ENCODE measurements at regions not wholly inside any gene's neighbourhood (a gene's known extent, or its start where the extent isn't known, plus 50 kb on each side); places are given as distances from the start of the nearest gene placed in this dataset.

DNA sequence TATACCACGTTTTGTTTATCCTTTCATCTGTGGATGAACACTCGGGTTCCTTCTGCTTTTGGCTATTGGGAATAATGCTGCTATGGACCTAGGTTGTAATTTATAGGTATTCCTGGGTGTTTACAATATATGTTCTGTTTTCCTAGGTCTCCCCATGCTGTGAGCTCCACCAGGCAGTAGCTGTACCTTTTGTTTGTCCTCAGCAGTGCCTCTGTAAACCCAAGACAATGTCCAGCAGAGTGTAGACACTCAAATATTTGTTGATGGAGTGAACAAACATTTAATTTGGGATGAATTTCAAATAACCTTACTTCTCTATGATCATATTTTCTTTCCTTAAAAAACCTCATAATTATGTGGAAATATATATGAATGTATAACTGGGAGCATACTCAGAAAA is 259.5 kb upstream of the BOD1L1 start:
- Histone ChIP-seq H3F3A (replicated peaks; ENCODE audit: low read depth) (no peaks in the 10 kb centered on the region), H3K27ac (ENCODE audit: low read depth) (no peak overlapping the region), H3K36me3 (ENCODE audit: insufficient read depth) (no peaks in the 10 kb centered on the region), H3K9me2 (ENCODE audit: insufficient read depth) (peaks cover 9% of the 10 kb centered on the region; the same call in 1 of the 2 replicates), H3K79me2 (replicated peaks; ENCODE audit: insufficient read depth) (no peaks in the 10 kb centered on the region), H3K4me3 (no peak overlapping the region), H3K27me3 (ENCODE audit: insufficient read depth) (no peaks in the 10 kb centered on the region), H4K20me1 (replicated peaks; ENCODE audit: insufficient read depth) (no peaks in the 10 kb centered on the region), H2AFZ (no peak overlapping the region), H3K4me1 (ENCODE audit: insufficient read depth) (no peaks in the 10 kb centered on the region), H3K4me2 (no peak overlapping the region)
- Mint-ChIP-seq H3K27me3 (ENCODE audit: insufficient read depth, low read depth, poor library complexity) (peaks cover 3% of the 10 kb centered on the region), H3K4me3 (no peak overlapping the region), H3K27ac (no peak overlapping the region), H3K9me3 (no peaks in the 10 kb centered on the region), H3K4me1 (no peaks in the 10 kb centered on the region), H3K36me3 (ENCODE audit: low read depth) (no peaks in the 10 kb centered on the region)
- DNase-seq (ENCODE audit: low spot score) (no peak), ATAC-seq (no peak)
- TF ChIP-seq POLR2AphosphoS5 (IDR thresholded peaks at IDR 0.05; ENCODE audit: low read depth) (no peak), ZNF114 (CRISPR knock-in tag; IDR thresholded peaks at IDR 0.05) (no peak)
- TF ChIP-seq, protein P1, sequence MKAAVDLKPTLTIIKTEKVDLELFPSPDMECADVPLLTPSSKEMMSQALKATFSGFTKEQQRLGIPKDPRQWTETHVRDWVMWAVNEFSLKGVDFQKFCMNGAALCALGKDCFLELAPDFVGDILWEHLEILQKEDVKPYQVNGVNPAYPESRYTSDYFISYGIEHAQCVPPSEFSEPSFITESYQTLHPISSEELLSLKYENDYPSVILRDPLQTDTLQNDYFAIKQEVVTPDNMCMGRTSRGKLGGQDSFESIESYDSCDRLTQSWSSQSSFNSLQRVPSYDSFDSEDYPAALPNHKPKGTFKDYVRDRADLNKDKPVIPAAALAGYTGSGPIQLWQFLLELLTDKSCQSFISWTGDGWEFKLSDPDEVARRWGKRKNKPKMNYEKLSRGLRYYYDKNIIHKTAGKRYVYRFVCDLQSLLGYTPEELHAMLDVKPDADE (IDR thresholded peaks at IDR 0.05) = no peak

DNA sequence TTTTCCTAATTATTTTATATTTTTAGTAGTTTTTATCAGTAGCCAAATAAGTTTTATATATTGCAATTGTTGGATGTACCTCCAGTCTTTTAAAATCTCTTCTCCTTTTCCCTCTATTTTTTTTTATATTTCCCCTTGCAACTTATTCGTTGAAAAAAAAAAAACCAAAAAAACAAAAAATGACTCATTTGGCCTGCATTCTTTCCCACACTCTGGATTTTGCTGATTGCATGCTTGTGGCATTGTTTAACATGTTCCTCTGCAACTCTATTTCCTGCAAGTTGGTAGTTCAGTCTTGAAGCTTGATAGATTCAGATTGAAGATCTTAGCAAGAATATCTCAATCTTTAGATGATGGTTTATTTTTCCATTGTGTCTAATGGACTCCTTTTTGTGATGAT is 260.6 kb upstream of the BOD1L1 start:
- TF ChIP-seq EZH2 (IDR thresholded peaks at IDR 0.05; ENCODE audit: low read depth, unreplicated experiment) (no peak), EZH2phosphoT487 (IDR thresholded peaks at IDR 0.05; ENCODE audit: unreplicated experiment) (no peak)
- TF ChIP-seq, protein P2, sequence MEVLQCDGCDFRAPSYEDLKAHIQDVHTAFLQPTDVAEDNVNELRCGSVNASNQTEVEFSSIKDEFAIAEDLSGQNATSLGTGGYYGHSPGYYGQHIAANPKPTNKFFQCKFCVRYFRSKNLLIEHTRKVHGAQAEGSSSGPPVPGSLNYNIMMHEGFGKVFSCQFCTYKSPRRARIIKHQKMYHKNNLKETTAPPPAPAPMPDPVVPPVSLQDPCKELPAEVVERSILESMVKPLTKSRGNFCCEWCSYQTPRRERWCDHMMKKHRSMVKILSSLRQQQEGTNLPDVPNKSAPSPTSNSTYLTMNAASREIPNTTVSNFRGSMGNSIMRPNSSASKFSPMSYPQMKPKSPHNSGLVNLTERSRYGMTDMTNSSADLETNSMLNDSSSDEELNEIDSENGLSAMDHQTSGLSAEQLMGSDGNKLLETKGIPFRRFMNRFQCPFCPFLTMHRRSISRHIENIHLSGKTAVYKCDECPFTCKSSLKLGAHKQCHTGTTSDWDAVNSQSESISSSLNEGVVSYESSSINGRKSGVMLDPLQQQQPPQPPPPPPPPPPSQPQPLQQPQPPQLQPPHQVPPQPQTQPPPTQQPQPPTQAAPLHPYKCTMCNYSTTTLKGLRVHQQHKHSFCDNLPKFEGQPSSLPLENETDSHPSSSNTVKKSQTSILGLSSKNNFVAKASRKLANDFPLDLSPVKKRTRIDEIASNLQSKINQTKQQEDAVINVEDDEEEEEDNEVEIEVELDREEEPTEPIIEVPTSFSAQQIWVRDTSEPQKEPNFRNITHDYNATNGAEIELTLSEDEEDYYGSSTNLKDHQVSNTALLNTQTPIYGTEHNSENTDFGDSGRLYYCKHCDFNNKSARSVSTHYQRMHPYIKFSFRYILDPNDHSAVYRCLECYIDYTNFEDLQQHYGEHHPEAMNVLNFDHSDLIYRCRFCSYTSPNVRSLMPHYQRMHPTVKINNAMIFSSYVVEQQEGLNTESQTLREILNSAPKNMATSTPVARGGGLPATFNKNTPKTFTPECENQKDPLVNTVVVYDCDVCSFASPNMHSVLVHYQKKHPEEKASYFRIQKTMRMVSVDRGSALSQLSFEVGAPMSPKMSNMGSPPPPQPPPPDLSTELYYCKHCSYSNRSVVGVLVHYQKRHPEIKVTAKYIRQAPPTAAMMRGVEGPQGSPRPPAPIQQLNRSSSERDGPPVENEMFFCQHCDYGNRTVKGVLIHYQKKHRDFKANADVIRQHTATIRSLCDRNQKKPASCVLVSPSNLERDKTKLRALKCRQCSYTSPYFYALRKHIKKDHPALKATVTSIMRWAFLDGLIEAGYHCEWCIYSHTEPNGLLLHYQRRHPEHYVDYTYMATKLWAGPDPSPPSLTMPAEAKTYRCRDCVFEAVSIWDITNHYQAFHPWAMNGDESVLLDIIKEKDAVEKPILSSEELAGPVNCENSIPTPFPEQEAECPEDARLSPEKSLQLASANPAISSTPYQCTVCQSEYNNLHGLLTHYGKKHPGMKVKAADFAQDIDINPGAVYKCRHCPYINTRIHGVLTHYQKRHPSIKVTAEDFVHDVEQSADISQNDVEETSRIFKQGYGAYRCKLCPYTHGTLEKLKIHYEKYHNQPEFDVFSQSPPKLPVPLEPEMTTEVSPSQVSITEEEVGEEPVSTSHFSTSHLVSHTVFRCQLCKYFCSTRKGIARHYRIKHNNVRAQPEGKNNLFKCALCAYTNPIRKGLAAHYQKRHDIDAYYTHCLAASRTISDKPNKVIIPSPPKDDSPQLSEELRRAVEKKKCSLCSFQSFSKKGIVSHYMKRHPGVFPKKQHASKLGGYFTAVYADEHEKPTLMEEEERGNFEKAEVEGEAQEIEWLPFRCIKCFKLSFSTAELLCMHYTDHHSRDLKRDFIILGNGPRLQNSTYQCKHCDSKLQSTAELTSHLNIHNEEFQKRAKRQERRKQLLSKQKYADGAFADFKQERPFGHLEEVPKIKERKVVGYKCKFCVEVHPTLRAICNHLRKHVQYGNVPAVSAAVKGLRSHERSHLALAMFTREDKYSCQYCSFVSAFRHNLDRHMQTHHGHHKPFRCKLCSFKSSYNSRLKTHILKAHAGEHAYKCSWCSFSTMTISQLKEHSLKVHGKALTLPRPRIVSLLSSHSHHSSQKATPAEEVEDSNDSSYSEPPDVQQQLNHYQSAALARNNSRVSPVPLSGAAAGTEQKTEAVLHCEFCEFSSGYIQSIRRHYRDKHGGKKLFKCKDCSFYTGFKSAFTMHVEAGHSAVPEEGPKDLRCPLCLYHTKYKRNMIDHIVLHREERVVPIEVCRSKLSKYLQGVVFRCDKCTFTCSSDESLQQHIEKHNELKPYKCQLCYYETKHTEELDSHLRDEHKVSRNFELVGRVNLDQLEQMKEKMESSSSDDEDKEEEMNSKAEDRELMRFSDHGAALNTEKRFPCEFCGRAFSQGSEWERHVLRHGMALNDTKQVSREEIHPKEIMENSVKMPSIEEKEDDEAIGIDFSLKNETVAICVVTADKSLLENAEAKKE (CRISPR knock-in tag; IDR thresholded peaks at IDR 0.05) = no peak
- DNase-seq (ENCODE audit: low spot score) = no peak
- no peak overlapping the region for H3K4me3 Mint-ChIP-seq
- no peak for ATAC-seq
- no peak overlapping the region for H3K27ac Mint-ChIP-seq
- H3K4me2 ChIP-seq = no peak overlapping the region
- no peak overlapping the region for H3K4me3 ChIP-seq
- no peaks in the 10 kb centered on the region for H3K27me3 ChIP-seq (ENCODE audit: insufficient read depth)
- H3K36me3 Mint-ChIP-seq (ENCODE audit: low read depth) = no peaks in the 10 kb centered on the region
- peaks cover 9% of the 10 kb centered on the region; the same call in 1 of the 2 replicates for H3K9me2 ChIP-seq (ENCODE audit: insufficient read depth)
- peaks cover 4% of the 10 kb centered on the region for H3K27me3 Mint-ChIP-seq (ENCODE audit: insufficient read depth, low read depth, poor library complexity)
- no peak overlapping the region for H3K27ac ChIP-seq (ENCODE audit: low read depth)
- no peaks in the 10 kb centered on the region for H3K36me3 ChIP-seq (ENCODE audit: insufficient read depth)
- no peaks in the 10 kb centered on the region for H3K4me1 Mint-ChIP-seq
- no peaks in the 10 kb centered on the region for H3K9me3 Mint-ChIP-seq
- no peak overlapping the region for H2AFZ ChIP-seq
- no peaks in the 10 kb centered on the region for H3K4me1 ChIP-seq (ENCODE audit: insufficient read depth)
- H4K20me1 ChIP-seq (replicated peaks; ENCODE audit: insufficient read depth) = no peaks in the 10 kb centered on the region
- no peaks in the 10 kb centered on the region for H3K79me2 ChIP-seq (replicated peaks; ENCODE audit: insufficient read depth)
- no peaks in the 10 kb centered on the region for H3F3A ChIP-seq (replicated peaks; ENCODE audit: low read depth)

Data from GM23338 (cell line).